Left cardiac atrium (tissue), 4 donors: ENCODE measurements at regions not wholly inside any gene's neighbourhood (a gene's known extent, or its start where the extent isn't known, plus 50 kb on each side); places are given as distances from the start of the nearest gene placed in this dataset.
"Not testable (repeated sequence)": the region's sequence is repeated elsewhere in the genome, so short reads cannot be mapped to it uniquely, and the experiment has no call there.

Source experiments
- ATAC-seq, 2 donors: fragments of 200-7000 bp; cut with Tn5 transposase; one replicate each; pipeline ENCODE4 v1.9.1; 2020; ENCODE audit warnings: mild to moderate bottlenecking in 2 of 2, moderate library complexity in 2 of 2
- DNase-seq: peaks from one replicate; pipeline ENCODE4 v3.0.0-alpha.2; 2020
- intact Hi-C, 2 donors: fragments of 100-400 bp; cut with DNase I; formaldehyde crosslinking; loops; one replicate each; pipeline versions ENCODE4 v1.14.1 to v1.15.1; 2022 to 2023
- donor health status: DM: no; HTN: yes; CAD: no.
- donor health status: DM: no; HTN: yes; CAD: no; lungs with severe emphysema.
- donor health status: DM: yes; HTN: yes; CAD: no.
- donor health status: Dilated cardiomyopathy.

DNA sequence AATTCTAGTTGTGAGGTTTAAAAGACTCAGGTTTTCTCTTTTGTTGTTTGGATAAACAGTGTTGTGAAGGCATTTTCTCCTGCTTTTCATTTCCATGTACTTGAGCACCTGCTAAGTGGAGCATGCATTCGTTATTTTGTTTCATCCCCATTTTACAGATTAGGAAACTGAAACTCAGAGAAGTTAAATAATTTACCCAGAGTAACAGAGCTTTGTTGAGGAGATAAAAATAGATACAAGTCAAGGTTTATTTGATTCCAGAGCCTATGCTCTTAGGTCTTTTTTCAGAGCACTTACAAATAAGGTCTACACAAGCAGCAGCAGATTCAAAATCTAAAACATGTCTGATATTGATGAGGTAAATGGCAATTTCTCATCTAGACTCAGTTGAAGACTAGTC is 254.7 kb upstream of the PTBP2 start:
- intact Hi-C loops = no loop called here
- ATAC-seq (no peak), DNase-seq (no peak)

DNA sequence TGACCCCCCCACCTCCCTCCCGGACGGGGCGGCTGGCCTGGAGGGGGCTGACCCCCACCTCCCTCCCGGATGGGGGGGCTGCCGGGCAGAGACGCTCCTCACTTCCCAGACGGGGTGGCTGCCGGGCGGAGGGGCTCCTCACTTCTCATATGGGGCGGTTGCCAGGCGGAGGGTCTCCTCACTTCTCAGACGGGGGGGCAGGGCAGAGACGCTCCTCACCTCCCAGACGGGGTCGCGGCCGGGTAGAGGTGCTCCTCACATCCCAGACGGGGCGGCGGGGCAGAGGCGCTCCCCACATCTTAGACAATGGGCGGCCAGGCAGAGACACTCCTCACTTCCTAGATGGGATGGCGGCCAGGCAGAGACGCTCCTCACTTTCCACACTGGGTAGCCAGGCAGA is 251.9 kb upstream of the PTBP2 start:
- ATAC-seq, intact Hi-C loops, DNase-seq: not testable (repeated sequence)

DNA sequence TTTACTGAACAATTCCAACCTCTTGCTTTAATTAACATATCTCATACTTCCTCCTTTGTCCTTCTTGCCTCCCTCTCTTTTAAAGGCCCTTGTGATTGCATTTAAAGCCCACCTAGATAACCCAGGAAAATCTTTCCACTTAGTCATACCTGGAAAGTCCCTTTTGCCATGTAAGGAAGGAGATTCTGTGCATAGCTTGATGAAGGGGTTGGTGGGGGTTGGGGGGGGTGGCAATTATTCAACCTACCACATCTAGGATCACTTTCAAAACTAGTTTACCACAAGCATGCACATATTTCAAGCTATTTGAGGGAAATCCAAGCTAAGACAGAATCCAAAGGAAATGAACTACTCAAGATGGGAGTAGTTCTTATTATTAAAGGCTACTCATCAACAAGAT is 249.1 kb upstream of the PTBP2 start:
- ATAC-seq (no peak), DNase-seq (no peak)
- intact Hi-C loops = no loop called here

DNA sequence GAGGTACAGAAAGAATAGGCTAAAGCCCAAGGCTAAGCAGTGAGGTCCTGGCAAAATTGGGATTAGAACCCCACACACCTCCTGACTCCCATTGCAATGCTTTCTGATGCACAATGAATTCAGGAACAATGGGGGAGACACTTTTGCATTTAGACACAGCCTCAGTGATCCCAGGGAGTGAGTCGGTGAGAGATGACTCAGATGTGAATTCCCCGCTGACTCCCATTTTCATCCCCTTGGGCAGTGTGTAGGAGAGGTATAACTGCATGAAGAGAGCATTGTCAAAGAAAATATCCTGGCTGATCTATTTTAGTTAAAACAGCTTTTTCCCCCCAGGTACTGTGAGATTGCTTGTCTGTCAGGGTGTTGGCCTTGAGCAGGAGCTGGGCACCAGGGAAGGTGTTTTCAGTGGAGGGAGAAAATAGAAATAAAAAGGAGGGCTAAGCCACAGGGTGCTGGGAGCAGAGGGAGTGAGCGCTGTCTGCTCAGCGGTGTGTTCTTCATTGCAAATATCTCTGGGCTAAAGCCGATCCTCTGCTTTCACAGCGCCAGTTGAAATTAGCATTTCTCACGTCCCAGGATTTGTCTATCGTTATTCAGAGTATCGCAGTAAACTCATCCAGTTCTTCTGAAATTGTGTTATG is 247.7 kb upstream of the PTBP2 start:
- intact Hi-C loops = no loop called here
- DNase-seq (no peak), ATAC-seq (no peak)

DNA sequence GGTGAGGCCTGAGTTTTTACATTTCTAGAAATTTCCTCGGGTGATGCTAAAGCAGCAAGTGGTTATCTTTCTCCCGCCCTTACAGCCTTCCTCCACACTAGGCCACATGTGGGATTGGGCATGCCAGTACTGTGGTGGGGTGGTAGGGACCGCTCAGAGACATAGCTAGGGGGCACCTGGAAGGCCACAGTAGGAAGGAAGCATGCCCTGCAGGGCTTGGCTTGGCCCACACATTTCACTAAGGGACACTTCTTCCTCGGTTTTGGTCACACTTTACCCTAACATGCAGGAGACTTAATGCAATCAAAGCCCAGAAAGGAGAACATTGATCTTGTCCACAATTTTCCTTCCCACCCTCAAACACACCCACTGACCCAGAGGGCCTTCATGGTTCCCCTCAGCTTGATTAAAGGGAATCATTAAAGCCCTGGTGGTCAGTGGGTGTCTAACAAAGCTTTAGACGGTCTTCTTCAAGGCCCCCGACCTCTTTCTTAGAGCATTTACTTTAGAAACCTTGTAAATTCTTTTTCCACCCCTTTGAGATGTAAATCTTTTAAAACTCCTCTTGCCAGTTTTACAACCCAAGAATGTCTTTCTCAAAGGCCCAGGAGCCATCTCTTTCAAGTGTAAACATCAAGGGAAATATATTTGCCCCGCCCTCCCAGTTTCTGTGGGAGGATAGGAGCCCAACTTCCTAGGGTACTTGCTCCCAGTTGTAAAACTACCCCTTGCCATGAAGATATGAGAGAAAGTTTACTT is 246.4 kb upstream of the PTBP2 start:
- intact Hi-C loops = no loop called here
- no peak for DNase-seq
- ATAC-seq = no peak

DNA sequence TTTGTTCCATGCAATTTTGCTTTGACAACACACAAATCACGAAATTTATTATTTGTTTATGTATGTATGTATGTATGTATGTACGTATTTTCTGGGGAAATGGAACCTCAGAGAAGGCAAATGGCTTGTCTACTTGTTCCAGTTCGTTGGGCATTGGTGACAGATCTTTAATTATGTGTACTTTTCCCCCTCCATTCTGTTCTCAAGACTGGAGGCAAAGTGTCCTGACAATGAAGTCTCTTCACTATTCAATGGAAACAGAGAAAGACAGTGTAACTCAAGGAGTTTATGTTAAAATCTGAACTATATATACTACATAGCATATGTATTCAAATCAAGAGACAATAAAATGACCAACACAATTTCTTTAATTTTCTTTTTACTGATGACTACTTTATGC is 245.7 kb upstream of the PTBP2 start:
- ATAC-seq = no peak
- intact Hi-C loops = no loop called here

DNA sequence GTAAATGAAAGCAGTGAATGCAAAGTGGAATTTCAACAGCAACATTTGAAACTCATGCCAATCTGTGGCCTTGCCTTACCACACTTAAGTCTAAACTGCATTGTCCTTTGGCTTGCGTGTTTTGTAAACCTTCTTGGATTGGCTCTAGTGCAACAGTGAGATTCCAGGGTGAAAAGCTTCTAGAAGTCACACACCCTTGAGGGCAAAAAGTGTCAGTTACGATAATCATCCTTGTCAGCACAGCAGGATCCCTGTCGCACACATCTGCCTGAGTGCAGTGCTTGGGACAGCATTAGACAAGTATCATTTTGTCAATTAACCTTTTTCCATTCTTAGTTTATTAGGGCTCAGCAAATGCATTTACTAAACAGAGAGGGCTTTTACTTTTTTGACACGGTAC is 243.4 kb upstream of the PTBP2 start:
- no peak for ATAC-seq
- intact Hi-C loops = no loop called here

More for the DNA sequence above, 245.7 kb upstream of the PTBP2 start:
- no peak for DNase-seq

DNA sequence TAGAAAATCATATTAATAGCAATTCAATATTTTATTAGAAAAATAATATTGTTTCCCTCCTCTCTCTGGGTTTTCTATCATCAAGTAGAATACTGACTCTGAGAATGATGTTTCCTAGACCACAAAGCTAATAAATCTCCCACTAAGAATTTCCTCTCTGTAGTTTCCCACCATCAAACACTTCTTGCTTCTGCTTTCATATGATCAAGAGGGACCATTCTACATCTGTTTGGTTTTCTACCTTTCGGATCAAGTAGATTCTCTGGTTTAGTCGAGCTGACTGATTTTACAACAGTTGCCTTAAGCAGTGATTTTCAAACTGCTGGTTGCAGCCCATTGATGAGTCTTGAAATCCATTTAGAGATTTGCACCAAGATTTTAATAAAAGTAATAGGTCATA is 240.2 kb upstream of the PTBP2 start:
- intact Hi-C loops = no loop called here
- no peak for ATAC-seq
- DNase-seq = no peak

More for the DNA sequence above, 243.4 kb upstream of the PTBP2 start:
- DNase-seq = no peak

DNA sequence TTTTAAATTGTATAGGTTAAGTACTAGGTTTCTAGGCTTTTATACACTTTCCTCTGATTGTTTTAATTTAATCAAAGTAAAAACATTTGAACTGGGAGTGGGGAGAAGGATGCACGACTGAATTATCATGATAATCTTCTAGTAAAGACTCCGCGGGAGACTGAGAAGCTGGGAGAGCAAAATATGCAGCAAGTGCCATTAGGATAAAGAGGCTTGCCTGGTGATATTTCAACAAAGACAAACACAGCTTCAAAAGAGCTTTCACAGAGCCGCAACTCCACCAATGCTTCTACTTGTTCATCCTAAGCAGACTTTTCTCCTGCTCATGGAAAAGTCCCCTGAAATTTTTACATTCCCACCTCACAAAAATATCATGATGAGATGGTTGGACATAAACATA is 239.0 kb upstream of the PTBP2 start:
- DNase-seq (no peak), ATAC-seq (no peak)
- intact Hi-C loops = no loop called here

DNA sequence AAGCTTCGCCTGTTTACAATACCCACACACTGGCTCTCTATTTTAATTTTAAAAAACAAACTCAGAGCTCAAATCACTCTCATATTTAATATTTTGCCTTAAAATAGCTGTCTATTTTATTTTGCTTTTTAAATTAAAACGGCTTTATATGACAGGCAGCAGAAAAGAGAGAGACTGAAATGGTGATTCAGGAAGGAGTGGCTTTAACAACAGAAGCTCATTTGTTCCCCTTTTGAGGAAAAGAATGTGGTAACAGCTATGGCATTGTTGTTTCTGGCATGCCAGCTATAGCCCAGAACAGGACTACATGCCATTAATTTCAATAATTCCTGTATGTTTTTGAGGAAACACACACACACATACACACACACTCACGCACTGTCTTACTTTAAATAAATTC is 234.2 kb upstream of the PTBP2 start:
- intact Hi-C loops = no loop called here
- no peak for ATAC-seq
- no peak for DNase-seq

DNA sequence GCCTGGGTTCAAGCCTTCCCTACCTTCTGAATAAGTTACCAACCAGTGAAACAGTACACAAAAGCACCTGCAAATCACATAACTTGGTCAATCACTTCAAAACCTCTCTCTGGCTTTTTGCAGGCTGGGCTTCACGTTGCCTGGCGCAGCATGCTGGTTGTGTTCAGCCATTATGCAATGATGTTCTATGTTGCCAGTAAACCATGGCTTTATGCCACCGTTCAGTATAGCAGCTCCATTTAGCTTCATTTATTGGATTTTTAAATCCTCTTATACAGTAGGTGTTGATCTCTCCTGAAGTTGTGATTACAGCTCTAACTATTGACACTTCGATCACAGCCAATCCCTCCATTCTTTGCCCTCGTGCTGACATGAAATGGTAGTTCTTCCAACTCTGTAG is 233.6 kb upstream of the PTBP2 start:
- peak; percentile 47 to 62 for ATAC-seq
- no peak for DNase-seq
- intact Hi-C loops = no loop called here

DNA sequence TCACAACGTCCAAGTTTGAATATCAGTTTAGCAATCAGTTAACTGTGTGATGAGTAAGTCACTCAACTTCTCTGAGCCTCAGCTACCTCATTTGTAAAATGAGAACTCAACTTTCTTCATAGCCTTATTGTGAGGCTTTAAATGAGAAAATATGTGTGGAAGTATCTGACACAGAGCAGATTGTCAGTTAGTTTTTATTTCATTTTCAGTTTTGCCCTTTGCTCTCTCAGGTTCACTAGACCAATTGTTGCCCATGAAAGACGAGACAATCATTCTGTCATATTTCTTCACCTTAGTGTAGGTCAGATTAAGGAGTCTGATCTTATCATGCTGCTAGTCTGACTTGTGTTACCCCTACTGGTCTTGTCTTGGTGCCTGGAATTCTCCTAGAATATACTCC is 232.8 kb upstream of the PTBP2 start:
- ATAC-seq (no peak), DNase-seq (no peak)
- intact Hi-C loops = no loop called here

DNA sequence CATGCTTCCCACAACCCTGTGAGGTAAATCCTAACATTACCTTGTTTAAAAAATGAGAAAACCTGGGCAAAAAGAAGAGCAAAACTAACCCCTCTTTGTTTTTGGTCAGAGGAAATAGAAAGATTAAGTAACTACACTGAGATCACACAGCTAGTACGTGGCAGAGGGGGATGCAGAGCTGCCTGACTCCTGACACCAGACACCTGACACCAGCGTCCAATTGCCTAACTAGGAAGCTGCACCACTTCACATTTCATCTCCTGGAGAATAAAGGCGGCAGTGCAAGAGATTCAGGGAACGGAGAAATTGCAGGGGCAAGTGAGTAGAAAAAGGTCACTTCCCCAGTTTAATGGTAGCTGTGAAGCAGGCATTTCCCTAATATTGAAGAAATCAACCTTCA is 229.3 kb upstream of the PTBP2 start:
- ATAC-seq (no peak), DNase-seq (no peak)
- intact Hi-C loops = no loop called here

DNA sequence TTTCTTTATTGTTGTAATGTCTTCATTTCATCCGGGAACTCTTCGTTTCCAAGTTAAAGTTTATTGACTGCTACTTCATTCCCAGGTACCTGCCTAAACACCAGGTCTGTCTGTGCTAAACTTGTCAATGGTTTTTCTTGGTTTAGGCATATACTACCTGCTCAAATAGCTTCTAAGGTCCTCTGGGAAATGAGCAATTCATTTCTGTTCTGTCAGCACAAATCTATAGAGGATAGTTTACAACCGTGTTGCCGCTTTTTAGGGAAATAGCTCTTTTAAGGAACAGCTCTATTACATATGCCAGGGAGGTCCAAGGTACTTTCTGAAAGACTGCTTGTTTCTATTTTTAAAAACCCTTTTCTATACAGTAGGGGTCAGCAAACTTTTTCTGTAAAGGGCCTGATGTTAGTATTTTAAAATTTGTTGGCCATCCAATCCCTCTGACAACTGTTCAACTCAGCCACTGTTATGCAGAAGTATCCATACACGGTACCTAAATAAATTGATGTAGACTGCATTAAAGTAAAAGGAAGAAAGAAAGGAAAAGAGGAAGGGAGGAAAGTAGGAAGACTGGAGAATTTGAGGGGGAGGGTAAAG is 222.7 kb upstream of the PTBP2 start:
- no peak for DNase-seq
- intact Hi-C loops = no loop called here

DNA sequence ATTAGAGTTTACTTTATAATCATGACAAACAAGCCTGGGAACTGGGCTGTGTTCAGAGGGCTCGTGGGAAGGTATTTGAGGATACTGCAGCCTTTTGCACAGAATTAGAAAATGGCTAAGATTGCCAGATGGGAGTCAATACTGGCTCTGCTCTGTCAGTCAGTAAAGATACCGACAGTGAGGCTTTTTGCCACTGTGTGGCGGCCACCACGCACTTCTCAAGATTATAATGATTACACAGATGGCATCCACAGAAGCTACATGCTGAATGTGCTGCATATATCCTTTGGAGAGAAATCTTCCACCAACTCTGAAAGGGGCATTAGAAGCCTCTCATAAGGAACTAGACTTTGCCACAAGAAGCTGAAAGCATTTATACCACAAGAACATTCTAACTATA is 213.4 kb upstream of the PTBP2 start:
- DNase-seq (no peak), ATAC-seq (no peak)
- intact Hi-C loops = no loop called here

More for the DNA sequence above, 222.7 kb upstream of the PTBP2 start:
- ATAC-seq = no peak

DNA sequence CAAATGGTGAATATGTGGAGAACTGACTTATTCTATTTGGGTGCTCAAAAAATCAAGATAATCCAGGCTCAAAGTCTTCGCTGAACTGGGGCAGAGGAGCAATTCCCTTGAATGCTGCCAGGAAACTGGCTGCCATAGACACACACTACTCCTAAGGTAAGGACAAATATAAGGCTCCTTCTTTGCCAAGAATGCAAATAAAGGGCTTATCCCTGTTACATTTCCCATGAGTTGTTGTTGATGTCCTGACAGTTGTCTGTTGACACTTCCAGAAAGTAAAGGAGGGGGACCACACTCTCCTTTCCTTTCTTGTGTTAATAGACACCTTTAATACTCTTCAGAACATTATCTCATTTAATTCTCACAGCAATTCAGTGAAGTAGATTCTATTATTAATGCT is 212.2 kb upstream of the PTBP2 start:
- DNase-seq = no peak
- ATAC-seq = no peak
- intact Hi-C loops = no loop called here

DNA sequence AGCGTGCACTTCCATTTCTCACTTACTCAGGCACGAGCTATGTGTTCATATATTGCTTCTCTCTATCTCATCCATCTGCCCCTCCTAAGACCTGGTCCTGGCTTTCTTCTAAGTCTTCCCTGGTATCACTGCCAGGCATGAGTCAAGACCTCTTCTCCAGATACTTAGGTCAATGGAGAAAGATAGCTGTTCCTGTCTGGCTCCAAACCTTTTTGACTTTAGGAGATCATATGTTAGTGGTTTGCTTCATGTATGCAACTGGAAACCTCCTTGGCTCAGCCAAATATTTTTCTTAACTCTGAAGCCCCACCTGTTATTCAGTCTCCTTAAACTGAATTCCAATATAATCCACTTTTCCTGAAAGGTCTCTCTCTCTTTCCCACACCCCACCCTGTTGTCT is 211.6 kb upstream of the PTBP2 start:
- intact Hi-C loops = no loop called here
- DNase-seq (no peak), ATAC-seq (no peak)

DNA sequence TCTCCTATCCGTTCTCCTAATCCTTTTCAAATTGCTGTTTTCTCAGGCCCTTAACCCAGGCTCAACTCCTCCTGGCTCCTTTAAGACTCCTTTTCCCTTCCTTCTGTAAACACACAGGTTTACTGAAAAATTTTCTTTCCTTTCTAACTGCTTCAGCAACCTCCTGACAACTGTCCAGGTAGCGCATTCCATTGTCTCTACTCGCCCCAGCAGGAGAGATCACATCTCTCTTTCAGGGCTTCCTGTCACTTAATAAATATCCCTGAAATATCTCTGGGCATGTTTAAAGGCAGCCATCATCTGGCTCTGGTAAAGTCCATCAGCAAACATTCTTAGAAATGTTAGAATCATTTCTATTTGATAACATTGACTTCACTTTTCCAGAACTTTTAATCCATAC is 211.2 kb upstream of the PTBP2 start:
- intact Hi-C loops = no loop called here
- ATAC-seq = no peak
- DNase-seq = no peak

DNA sequence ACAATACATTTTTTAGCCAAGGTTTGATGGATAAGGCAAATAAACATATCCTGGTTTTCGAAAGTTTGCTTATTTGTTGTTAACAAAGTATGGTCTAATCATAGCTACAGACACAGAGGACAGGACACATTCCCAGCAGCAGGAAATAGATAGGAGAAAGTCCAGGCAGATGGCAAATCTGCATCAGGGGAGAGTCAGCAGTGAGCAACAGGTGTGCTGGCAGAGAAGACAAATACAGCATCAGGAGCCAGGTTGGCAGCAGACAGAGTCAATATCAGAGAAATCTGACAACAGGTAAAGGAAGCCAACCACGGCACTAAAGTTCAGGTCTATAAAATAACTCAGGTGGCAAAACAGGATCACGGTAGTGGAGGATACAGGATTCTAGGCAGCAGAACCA is 210.7 kb upstream of the PTBP2 start:
- DNase-seq (no peak), ATAC-seq (no peak)
- intact Hi-C loops = no loop called here

DNA sequence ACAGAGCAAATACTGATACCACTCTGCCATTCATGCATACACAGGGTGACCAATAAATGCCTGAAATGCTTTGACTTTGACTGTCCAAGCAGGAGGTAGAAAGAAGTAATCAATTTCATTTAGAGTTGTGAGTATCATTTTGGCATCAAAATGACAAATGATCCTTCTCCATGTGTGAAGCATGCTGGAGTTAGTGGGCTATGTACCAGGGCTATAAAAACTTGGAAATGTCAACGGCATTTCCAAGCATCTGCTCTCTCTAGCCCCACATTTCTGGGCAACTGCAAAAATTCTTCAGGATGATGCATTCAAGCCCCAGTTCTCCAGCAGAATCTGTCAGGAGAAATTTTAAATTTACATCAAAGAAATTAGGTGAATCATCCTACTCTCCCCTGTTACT is 208.4 kb upstream of the PTBP2 start:
- intact Hi-C loops = no loop called here

DNA sequence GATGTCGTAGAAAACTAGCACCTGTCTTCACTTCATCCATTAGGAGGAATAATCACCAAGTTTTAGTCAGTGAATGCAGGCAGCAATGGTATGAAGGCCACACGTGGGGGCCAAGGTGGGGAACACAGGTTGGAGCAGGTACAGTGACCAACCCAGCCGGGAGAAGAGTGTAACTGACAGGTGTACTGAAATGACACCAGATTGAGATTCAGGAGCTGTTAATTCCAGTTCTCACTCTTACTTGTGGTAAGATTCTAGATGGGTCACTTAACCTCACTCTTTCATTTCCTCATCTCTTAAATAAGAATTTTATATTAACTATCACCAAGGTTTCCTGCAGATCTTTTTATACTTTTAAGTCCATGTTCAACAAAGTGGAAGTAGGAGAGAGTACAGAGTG is 206.2 kb upstream of the PTBP2 start:
- intact Hi-C loops = no loop called here
- ATAC-seq = no peak

More for the DNA sequence above, 208.4 kb upstream of the PTBP2 start:
- ATAC-seq (no peak), DNase-seq (no peak)

More for the DNA sequence above, 206.2 kb upstream of the PTBP2 start:
- DNase-seq = no peak
